Epidermal melanocyte (primary cell): ENCODE measurements at regions not wholly inside any gene's neighbourhood (a gene's known extent, or its start where the extent isn't known, plus 50 kb on each side); places are given as distances from the start of the nearest gene placed in this dataset.
"Not testable (repeated sequence)": the region's sequence is repeated elsewhere in the genome, so short reads cannot be mapped to it uniquely, and the experiment has no call there.

Source experiments
- DNase-seq: peaks from one replicate; pipeline ENCODE4 v3.0.0; 2011; ENCODE audit warnings: low spot score; ENCODE audit not compliant: insufficient read length

DNA sequence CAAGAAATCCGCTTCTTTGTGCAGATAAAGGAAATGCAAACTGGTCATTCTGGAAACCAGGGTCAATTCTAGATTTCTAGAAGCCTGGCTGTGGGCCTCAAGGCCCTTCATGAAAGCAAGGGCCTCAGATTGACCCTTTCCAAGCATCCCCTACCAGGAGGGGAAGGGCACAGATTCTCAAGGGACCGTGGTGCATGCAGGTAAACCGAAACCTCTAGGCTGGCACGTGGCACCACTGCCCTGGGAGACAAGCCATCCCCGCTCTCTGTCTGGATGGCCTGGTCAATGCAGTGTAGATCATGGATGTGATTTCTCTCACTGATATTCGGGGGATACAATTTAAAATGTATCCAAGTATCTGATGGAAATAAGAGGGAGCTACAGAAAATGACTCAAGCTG lies 69.4 kb downstream of the TOMM20 start:
- no peak for DNase-seq

DNA sequence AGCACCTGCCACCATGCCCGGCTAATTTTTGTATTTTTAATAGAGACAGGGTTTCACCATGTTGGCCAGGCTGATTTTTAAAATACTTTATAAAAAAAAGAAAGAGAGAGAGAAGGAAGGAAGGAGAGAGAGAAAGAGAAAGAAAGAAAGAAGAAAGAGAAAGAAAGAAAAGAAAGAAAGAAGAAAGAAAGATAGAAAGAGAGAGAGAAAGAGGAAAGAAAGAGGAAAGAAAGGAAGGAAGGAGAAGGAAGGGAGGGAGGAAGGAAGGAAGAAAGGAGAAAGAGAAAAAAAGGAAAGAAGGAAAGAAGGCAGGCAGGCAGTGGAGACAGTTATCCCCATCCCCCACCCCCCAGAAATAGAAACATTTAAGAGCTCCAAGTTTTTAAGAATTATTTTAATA lies 69.9 kb downstream of the TOMM20 start:
- no peak for DNase-seq

DNA sequence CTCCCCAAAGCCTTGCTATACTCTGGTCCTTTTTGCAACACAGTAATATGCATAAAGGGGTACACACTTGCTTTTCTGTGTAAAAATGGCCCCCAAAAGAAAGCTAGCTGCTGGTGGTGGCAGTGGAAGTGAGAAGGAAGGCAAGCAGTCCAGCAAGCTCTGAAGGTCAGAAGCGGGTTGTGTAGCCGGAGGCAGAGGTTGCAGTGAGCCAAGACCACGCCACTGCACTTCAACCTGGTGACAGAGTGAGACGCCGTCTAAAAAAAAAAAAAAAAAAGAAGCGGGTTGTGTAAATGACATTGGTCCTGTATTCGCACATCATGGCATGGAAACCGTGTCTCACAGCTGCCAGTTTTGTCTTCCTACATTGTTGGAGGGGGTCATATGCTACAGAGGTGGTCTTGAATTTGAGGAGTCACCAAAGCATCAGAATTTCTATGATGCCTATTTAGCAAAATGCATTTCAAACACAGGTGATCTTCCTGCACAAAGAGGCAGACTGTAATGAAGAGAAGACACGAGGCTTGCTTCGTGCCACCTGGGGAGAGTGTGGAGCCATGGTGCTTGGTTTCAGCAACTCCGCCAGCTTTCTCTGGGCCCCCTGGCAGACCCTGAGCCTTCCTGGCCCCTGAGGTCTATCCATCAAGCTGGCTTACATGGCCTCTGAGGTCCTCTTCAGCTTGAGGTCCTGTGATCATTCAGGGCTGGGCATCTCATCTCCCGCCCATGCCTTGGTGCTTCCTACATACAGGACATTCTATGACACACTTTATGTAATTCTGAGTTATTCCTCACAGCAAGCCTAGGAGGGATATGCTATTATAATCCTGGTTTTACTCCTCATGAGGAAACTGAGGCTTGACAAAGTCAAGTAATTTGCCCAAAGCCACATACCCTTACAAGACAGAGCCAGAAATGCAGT lies 71.0 kb downstream of the TOMM20 start:
- DNase-seq: no peak

DNA sequence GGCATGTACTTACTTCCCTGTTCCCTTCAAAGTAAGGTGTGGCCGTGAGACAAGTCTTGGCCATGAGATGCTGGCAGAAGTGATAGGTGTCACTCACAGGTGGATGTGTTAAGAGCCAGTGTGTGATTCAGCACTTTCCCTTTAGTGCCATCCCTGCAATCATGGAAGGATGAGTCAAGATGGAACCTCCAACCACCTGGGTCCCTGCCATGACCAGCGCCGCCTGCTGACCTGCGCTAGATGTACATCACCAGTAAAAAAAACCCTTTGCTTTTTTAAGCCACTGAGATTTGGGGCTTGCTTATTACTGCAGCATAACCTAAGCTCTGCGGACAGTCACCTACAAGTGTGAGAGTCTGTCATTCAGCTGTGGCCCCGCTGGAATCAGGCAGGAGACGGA lies 71.7 kb downstream of the TOMM20 start:
- DNase-seq: no peak

DNA sequence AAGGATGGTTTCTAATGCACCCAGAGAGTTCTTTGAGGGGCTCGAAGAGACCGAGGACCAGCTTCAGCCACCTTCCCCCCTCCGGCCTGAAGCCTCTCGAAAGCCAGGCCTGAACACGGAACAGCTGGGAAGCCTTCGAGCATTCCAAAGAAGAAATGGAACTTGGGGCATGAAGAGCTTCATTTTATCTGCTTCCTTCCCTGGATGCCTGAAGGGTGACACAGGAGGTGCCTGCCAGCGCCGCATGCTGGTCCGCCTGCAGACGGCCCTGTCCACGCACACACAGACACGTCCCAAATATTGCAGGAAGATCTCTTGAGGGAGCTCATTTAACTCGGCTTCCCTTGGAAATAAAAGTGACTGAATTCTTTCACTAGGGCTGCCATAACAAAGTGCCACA lies 73.7 kb downstream of the TOMM20 start:
- DNase-seq: no peak

DNA sequence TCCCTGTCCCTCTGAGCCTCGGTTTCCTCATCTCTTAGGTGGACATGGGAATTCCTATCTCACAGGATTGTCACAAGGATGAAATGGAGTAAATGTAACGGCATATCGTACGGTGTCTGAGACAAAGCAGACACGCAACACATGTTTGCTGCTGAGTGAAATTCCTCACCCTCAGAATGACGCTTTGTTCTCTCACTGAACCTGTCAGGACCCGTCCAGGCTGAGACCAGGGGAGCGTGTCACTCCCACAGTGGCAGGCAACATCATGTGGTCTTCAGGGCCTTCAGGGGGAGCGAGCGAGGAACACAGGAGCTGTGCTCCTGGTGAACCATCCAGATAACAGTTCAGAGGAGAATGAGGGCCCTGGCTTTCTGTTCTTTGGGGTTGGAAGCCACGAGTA lies 74.2 kb downstream of the TOMM20 start:
- no peak for DNase-seq

DNA sequence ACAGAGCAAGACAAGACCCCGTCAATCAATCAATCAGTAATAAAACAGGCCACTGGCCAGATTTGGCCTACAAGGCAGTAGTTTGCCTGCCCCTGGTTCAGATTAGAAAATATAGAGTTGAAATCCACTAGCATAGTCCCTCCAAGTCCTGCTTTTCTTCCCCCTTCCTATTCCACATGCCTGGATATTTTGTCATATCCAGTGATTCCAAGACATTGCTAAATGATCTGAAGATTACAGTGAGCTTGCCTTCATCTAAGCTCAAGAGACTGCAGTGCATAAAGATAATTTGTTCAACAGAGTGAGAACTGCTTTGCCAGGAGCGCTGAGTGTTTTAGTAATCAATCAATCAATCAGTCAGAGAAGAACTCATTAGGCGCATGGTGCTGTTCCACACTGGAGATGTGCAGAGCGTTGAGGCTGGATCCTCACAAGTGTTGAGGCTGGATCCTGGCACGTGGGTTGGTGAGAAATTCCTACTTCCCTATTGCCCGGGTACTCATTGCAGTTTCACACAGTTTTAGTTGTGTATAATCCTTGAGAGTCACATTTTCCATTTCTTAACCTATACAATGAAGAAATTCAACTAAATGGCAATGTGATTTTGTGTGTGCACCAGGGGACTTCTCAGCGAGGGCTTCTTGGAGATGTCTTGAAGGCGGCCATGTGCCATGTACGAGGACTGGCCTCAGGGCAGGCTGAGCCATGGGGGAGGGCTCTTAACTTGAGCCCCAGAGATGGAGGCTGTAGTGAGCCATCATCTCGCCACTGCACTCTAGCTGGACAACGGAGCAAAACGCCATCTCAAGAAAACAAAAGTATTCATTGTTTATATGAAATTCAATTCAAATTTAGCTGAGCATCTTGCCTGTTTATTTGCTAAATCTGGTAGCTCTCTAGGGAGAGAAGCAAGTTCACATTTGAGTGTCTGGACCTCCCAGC lies 76.3 kb downstream of the TOMM20 start:
- DNase-seq: no peak

DNA sequence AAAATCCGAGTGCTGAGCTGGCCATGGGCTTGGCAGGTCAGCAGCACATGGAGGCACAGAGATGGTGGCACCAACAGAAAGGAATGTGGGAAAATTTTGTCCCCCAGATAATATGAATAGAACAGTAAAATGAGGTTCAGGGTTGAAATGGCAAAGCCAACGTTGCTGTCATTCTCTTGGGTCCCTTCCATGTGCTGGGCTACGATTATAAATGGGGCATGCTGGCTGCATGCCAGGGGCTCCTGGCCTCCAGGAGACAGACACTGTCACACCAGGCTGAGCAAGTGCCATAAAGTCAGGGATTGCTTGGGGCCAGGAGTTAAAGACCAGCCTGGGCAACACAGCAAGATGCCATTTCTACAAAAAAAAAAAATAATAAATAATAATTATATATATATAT lies 77.1 kb downstream of the TOMM20 start:
- DNase-seq: no peak

DNA sequence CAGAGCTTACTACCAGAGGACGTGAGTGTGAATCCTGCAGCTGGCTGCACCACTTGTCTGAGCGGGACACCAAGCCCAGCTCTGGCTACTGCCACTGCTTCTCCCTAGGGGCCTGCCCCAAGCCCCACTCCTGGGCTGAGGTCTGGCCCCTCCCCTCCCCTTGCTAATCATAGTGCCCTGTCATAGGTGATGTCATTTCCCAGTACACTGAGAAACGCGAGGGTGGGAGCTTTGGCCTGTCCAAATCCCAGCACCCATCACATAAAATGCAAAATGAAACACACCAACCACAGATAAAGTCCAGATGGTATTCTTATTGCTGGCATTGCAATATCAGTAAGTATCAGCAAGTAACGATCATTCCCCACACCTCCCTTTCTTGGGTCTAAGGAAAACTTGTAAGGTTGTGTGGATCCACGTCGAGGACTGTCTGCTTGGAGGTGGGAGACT lies 77.7 kb downstream of the TOMM20 start:
- DNase-seq: no peak

DNA sequence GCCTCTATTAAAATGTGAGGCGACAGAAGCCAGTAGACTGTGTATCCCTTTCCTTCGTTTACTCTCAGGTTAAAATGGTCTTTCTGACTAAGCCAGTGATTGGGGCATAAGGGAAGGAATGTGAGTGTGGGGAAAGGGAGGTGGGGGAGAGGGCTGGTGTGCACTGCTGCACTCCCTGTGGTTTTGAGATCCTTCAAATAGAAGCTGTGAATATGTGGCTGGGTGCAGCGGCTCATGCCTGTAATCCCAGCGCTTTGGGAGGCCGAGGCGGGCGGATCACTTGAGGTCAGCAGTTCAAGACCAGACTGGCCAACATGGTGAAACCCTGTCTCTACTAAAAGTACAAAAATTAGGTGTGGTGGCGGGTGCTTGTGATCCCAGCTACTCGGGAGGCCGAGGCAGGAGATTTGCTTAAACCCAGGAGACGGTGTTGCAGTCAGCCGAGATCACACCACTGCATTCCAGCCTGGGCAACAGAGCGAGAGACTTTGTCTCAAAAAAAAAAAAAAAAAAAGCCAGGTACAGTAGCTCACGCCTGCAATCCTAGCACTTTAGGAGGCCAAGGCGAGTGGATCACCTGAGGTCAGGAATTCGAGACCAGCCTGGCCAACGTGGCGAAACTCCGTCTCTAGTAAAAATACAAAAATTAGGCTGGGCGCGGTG lies 78.8 kb downstream of the TOMM20 start:
- not testable (repeated sequence) for DNase-seq

DNA sequence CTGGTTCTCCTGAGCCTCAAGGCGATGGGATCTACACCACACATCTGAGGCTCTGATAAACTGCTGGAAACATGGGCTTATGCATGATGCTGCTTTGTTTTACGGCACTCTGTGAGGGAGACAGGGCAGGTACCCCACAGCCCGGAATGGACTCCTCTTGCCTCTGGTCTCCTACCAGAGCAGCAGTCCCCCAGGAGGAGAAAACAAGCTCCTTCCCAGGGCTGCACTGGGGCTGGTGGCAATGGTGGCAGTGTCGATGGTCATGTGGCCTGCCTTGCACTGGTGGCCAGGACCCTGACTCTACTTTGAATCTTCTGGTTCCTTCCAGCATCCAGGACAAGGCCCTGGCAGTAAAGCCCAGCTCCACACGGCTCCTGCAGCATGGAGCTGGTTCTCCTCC lies 79.4 kb downstream of the TOMM20 start:
- DNase-seq: no peak

DNA sequence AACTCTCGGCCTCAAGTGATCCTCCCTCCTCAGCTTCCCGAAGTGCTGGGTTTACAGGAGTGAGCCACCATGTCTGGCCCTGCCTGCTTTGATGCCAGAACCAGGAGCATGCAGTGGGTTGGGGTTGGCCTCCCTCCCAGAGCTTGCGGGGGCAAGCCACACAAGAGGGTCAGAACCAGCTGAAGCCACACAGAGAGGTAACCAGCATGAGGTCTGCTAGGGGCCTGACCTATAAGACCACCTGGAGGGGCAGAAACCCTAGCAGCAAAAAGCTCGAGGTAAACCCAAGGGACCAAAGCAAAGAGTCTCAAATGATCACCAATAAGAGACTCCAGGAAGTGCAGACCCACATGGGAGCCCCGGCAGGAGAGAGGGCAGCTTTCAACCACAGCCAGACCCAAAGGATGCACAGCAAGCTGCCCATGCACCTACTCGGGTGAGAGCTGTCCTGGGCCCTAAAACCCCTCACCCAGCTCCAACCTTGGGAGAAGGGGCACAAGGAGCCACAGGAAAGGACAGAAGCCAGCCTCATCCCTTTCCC lies 81.2 kb downstream of the TOMM20 start:
- no peak for DNase-seq

DNA sequence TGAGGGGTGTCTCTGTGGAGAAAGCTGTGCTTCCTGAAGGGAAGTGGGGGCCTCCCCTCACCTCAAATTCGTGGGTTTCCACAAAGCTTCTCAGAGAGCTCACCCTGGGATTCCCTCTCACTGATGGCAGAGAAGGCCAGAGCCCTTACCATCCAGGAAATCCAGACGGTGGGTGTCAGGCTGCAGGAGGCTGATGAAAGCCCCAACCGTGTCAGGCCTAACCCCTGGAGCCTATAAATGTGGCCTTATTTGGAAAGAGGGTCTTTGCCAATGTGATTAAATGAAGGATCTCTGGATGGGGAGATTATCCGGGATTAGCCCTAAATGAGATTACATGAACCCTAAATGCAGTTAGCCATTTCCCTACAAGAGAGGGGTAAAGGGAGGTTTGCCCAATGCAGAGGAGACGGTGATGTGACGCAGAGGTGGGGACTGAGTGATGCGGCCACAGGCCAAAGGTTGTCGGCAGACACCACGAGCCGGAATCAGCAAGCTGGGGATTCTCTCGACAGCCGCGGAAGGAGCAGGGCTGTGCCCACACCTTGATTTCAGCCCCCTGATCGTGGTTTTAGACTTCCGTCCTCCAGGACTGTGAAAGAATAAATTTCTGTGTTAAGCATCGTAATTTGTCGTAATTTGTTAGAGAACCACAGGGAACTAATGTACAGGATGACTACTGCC lies 82.6 kb downstream of the TOMM20 start:
- no peak for DNase-seq

DNA sequence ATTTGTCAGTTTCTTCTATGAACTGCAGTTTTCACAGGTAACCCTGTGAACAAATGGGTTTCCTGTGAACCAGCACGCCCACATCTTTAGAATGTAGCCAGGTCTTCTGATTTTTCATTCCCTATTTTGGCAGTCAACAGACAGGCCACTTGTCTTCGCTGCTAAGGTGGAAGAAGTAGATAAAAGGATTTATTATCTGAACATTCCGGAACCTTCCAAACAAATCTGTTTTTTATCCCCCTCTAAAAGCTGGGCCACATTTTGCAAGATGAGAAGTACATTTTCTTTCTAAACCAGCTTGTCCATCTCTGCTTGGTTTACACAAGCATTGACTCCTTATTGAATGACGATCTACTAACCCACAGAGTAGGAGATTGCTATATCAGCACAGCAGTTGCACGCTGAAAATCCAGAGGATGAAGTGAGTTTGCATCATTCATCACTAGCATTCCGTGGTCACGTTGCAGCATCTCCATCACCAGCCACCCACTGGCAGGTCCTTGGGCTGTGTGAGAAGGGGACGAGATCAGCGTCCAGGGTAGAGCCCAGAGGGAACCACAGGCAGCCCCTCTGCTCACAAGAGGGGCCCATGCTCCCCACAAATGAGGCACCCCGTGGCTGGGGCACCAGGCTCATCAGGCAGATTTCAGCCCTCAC lies 83.5 kb downstream of the TOMM20 start:
- no peak for DNase-seq

DNA sequence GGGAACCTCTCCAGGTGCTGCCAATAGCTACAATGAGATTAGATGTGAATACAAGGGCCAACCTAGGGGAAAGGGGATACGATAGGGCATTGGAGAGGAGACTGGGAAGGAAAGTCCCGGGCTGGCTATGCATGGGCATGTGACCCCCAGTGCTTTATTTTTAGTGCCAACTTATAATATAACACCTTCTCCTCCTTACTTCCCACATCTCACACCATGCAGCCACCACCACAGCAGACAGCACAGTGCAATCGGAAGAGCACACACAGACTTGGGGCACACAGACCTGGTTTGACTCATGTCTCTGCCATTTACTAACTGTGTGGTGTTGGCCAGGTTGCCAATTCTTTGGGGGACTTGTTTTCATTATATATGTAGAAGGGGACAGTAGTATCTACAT lies 85.4 kb downstream of the TOMM20 start:
- DNase-seq: no peak

DNA sequence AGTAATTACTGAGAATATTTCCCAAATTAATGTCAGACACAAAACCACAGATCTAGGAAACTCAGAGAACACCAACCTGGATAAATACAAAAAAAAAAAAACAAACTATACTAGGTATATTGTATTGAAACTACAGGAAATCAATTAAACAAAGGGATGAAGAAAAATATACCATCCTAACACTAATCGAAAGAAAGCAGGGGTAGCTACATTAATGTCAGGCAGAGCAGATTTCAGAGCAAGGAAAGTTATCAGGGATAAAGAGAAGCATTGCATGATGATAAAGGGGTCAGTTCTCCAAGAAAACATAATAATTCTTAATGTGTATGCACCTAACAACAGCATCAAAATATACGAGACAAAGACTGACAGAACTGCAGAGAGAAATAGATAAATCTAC lies 89.9 kb downstream of the TOMM20 start:
- no peak for DNase-seq

DNA sequence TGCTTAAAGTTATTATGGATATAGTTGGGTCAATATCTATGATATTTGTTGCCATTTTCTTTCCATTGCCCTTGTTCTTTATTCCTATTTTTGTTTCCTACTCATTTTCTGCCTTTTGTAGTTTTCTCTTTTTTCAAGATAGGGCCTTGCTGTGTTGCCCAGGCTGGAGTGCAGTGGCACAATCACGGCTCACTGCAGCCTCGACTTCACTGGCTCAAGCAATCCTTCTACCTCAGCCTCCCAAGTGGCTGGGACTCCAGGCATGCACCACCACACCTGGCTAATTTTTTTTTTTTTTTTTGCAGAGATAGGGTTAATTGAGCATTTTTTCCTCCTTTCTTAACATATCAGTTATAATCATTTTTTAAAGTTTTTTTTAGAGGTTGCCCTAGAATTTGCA lies 92.7 kb downstream of the TOMM20 start:
- no peak for DNase-seq

DNA sequence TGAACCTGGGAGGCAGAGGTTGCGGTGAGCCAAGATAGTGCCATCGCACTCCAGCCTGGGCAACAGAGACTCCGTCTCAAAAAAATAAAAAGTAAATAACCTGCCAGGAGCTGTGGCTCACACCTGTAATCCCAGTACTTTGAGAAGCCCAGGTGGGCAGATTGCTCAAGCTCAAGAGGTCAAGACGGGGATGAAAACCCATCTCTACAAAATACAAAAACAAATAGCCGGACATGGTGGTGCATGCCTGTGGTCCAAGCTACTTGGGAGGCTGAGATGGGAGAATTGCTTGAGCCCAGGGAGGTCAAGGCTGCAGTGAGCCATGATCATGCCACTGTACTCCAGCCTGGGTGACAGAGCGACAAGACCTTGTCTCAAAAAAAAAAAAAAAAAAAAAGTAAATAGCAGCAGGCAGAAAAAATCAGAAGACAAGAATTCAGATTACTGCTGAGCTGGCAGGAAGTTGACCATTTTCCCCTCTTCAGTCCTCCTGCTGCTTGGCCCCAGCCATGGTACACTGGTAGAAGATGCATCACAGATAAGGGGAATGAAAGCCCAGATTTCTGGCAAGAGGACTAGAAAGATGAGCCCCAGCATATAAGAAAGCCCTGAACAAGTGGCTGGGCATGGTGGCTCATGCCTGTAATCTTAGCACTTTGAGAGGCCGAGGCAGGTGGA lies 97.6 kb downstream of the TOMM20 start:
- DNase-seq: no peak

DNA sequence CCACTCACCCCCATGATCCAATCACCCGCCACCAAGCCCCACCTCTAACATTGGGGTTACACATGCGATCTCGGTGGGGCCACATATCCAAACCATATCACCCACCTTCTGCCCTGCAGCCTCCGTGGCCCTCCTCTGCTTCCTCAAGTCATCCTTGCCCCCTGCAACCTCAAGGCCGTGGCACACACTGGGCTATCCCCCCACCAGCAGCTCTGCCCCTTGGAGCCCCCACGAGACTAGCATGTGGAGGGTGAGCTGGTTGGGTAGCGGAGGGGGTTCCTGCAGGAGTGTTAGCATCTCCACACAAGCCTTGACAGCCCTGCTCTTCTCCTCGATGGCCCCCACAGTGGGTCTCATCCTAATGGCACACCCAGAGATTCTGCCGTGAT lies 100.8 kb downstream of the TOMM20 start:
- no peak for DNase-seq
